ENCODE measurements at regions not wholly inside any gene's neighbourhood (a gene's known extent, or its start where the extent isn't known, plus 50 kb on each side); places are given as distances from the start of the nearest gene placed in this dataset.

GRCh38 chr4:106806158-106806797 lies 229.8 kb downstream of the DKK2 start:
- intact Hi-C loops (cut with micrococcal nuclease; ENCODE audit: unreplicated experiment) (loop anchor here (5.0 kb wide), 1 partner anchor 439 kb away; the partner anchor contains the start of gene GIMD1), in situ Hi-C loops (cut with HindIII; ENCODE audit: low pct_unique_long_range_greater_than_20kb, low sequenced_read_pairs) (no loop called here)
- H3K27ac ChIP-seq (ENCODE audit: low read length) = no peak overlapping the region
- CTCF ChIA-PET = interaction anchor here (0.6 kb wide), 1 partner anchor 613 kb away, joined by 3 read pairs; no protein-coding TSS in a partner anchor
- no TSS peak for BruUV-seq (replicated peaks)
- no peaks in the 10 kb centered on the region for H3K4me1 ChIP-seq (ENCODE audit: control insufficient read depth, insufficient read depth, low read length)
- H3K9me3 ChIP-seq (ENCODE audit: control insufficient read depth, insufficient read depth, low read depth, low read length) = no peaks in the 10 kb centered on the region
- no peaks in the 10 kb centered on the region for H3K36me3 ChIP-seq (ENCODE audit: control insufficient read depth, insufficient read depth, low read length)
- H3K27me3 ChIP-seq (ENCODE audit: control insufficient read depth, insufficient read depth, low read length) = no peaks in the 10 kb centered on the region
- ATAC-seq (no peak), DNase-seq (ENCODE audit: low read depth, low spot score) (no peak)
- no peak overlapping the region for H3K4me3 ChIP-seq (ENCODE audit: low read depth in 2 of 2, low read length in 2 of 2)
- POLR2A ChIA-PET = no interaction called here
- TF ChIP-seq SIN3A (IDR thresholded peaks at IDR 0.05; ENCODE audit: borderline replicate concordance, insufficient read depth, low read depth, low read length) = no peak
- no peak for TF ChIP-seq REST (IDR thresholded peaks at IDR 0.05; ENCODE audit: insufficient read depth in 1 of 2, low read depth in 2 of 2, low read length in 1 of 2)
- TF ChIP-seq POLR2AphosphoS5 (IDR thresholded peaks at IDR 0.05; ENCODE audit: low read depth, low read length) = no peak
- no peak for TF ChIP-seq TCF7L2 (IDR thresholded peaks at IDR 0.05; ENCODE audit: low read depth, low read length)
- TF ChIP-seq, protein P1, sequence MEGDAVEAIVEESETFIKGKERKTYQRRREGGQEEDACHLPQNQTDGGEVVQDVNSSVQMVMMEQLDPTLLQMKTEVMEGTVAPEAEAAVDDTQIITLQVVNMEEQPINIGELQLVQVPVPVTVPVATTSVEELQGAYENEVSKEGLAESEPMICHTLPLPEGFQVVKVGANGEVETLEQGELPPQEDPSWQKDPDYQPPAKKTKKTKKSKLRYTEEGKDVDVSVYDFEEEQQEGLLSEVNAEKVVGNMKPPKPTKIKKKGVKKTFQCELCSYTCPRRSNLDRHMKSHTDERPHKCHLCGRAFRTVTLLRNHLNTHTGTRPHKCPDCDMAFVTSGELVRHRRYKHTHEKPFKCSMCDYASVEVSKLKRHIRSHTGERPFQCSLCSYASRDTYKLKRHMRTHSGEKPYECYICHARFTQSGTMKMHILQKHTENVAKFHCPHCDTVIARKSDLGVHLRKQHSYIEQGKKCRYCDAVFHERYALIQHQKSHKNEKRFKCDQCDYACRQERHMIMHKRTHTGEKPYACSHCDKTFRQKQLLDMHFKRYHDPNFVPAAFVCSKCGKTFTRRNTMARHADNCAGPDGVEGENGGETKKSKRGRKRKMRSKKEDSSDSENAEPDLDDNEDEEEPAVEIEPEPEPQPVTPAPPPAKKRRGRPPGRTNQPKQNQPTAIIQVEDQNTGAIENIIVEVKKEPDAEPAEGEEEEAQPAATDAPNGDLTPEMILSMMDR (IDR thresholded peaks at IDR 0.05) = no peak

GRCh38 chr4:106803083-106803482 lies 233.0 kb downstream of the DKK2 start:
- POLR2A ChIA-PET = no interaction called here
- BruUV-seq (replicated peaks) = no TSS peak
- Histone ChIP-seq H3K27me3 (ENCODE audit: control insufficient read depth, insufficient read depth, low read length) (no peaks in the 10 kb centered on the region), H3K9me3 (ENCODE audit: control insufficient read depth, insufficient read depth, low read depth, low read length) (no peaks in the 10 kb centered on the region), H3K4me3 (ENCODE audit: low read depth in 2 of 2, low read length in 2 of 2) (no peak overlapping the region), H3K4me1 (ENCODE audit: control insufficient read depth, insufficient read depth, low read length) (no peaks in the 10 kb centered on the region), H3K27ac (ENCODE audit: low read length) (no peak overlapping the region), H3K36me3 (ENCODE audit: control insufficient read depth, insufficient read depth, low read length) (no peaks in the 10 kb centered on the region)
- TF ChIP-seq, protein P1 (IDR thresholded peaks at IDR 0.05) = no peak
- no peak for TF ChIP-seq TCF7L2 (IDR thresholded peaks at IDR 0.05; ENCODE audit: low read depth, low read length)
- TF ChIP-seq POLR2AphosphoS5 (IDR thresholded peaks at IDR 0.05; ENCODE audit: low read depth, low read length) = no peak
- no peak for TF ChIP-seq REST (IDR thresholded peaks at IDR 0.05; ENCODE audit: insufficient read depth in 1 of 2, low read depth in 2 of 2, low read length in 1 of 2)
- no peak for TF ChIP-seq SIN3A (IDR thresholded peaks at IDR 0.05; ENCODE audit: borderline replicate concordance, insufficient read depth, low read depth, low read length)
- intact Hi-C loops (cut with micrococcal nuclease; ENCODE audit: unreplicated experiment) = no loop called here
- CTCF ChIA-PET = no interaction called here
- DNase-seq (ENCODE audit: low read depth, low spot score) = no peak
- no peak for ATAC-seq
- in situ Hi-C loops (cut with HindIII; ENCODE audit: low pct_unique_long_range_greater_than_20kb, low sequenced_read_pairs) = no loop called here

Data from Panc1 (cell line).